WTC11 (cell line): ENCODE measurements at regions not wholly inside any gene's neighbourhood (a gene's known extent, or its start where the extent isn't known, plus 50 kb on each side); places are given as distances from the start of the nearest gene placed in this dataset.
"Not testable (repeated sequence)": the region's sequence is repeated elsewhere in the genome, so short reads cannot be mapped to it uniquely, and the experiment has no call there.

ENCODE experiments used
- ATAC-seq: fragments of 200-7000 bp; cut with Tn5 transposase; 2 replicates; pipeline ENCODE4 v1.10.0; 2021; ENCODE audit warnings: mild to moderate bottlenecking, moderate library complexity
- CTCF ChIA-PET: fragments of 300-600 bp; sonication (Branson Sonifier 250); formaldehyde crosslinking; loops from one replicate; lab custom pipeline; 2021; ENCODE audit warnings: antibody characterized with exemption; lab: Charles Lee
- POLR2A ChIA-PET: fragments of 350-600 bp; sonication (Branson Sonifier 250); formaldehyde crosslinking; loops from one replicate; lab custom pipeline; 2021; ENCODE audit warnings: antibody characterized with exemption; lab: Charles Lee
- DNase-seq: peaks from one replicate; pipeline ENCODE4 v3.0.0; 2021; ENCODE audit warnings: low spot score
- H3K27ac Mint-ChIP-seq: 2 replicates; pipeline ENCODE4 v1.8.0; 2021; ENCODE audit warnings: mixed read lengths
- H3K27me3 Mint-ChIP-seq: 2 replicates; pipeline ENCODE4 v1.8.0; 2021; ENCODE audit warnings: low read depth, mild to moderate bottlenecking, moderate library complexity, mixed read lengths
- H3K36me3 Mint-ChIP-seq: 2 replicates; pipeline ENCODE4 v1.8.0; 2021; ENCODE audit warnings: mixed read lengths
- H3K4me1 Mint-ChIP-seq: 2 replicates; pipeline ENCODE4 v1.8.0; 2022; ENCODE audit warnings: mixed read lengths
- H3K4me3 Mint-ChIP-seq: 2 replicates; pipeline ENCODE4 v1.8.0; 2021; ENCODE audit warnings: mild to moderate bottlenecking, moderate library complexity, mixed read lengths
- H3K9me3 Mint-ChIP-seq: 2 replicates; pipeline ENCODE4 v1.8.0; 2021; ENCODE audit warnings: mixed read lengths

DNA sequence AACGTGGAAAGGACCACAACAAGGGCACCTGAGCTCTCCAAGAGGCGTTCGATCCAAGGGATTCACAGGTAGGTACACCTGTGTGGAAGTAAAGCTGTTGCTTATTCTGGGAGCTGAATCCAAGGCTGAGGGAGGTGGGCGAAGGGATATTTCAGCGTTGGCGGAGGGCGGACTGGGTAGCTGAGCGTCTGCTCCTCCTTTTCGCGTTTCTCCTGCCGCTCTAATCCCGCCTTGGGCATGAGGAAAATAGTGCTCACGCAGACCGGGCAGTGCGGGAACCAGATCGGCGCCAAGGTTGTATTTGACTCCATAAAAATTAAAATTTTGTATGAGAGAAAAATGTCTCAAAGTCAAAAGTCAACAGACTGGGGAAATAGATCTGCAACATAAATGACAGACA, 3966.2 kb upstream of the OR11H1 start:
- H3K4me3 Mint-ChIP-seq, H3K27ac Mint-ChIP-seq, DNase-seq, POLR2A ChIA-PET, H3K4me1 Mint-ChIP-seq, CTCF ChIA-PET, ATAC-seq: not testable (repeated sequence)
- Mint-ChIP-seq H3K27me3 (peaks cover 16% of the 10 kb centered on the region), H3K9me3 (peaks cover 54% of the 10 kb centered on the region), H3K36me3 (peaks cover 48% of the 10 kb centered on the region)

DNA sequence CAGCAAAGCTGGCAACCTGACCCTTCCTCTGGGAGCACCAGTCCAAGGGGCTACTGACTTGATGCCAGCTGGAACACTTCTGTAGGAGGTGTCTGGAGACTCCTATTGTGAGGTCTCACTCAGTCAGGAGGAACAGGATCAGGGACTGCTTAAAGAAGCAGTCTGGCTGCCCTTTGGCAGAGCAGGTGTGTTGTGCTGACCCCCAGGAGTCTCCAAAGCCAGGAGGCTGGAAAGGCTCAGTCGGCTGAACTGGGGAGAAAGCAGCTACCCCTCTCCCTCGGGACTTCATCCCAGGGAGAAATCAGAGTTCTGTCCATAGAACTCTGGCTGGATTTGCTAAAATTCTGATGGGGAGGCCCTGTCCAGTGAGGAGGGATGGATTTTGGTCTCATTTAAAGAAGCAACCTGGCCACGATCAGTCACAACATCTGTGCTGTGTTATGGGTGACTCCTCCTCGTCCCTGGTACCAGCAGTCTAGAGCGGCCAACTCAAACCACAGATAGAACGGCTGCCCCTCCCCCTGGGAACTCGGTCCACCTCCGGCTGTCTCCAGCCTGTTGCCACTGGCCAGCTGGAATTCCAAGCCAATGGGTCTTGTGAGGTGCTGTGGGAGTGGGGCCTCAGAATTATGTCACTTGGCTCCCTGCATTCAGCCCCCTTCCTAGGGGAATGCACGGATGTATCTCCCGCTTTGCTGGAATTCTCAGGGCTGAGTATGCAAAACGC, 3959.0 kb upstream of the OR11H1 start:
- CTCF ChIA-PET, H3K4me1 Mint-ChIP-seq, POLR2A ChIA-PET, H3K4me3 Mint-ChIP-seq, DNase-seq, ATAC-seq, H3K27ac Mint-ChIP-seq: not testable (repeated sequence)
- H3K27me3 Mint-ChIP-seq = peaks cover 32% of the 10 kb centered on the region
- peaks cover 81% of the 10 kb centered on the region for H3K9me3 Mint-ChIP-seq
- peaks cover 81% of the 10 kb centered on the region for H3K36me3 Mint-ChIP-seq

DNA sequence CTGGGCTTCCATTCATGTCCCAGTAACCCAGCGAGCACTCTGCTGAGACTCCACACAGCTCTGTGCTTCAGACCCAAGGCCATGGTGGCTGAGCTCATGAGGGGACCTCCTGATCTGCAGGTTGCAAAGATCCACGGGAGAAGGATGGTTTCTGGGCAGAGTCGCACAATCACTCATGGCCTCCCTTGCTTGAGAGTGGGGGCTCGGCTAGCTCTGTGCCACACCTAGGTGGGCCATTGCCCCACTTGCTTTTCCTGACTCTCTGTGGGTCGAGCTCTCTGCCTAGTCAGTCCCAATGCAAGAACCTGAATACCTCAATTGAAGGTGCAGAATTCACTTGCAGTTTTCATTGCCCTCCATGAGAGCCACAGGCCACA, 3958.4 kb upstream of the OR11H1 start:
- Mint-ChIP-seq H3K27me3 (peaks cover 36% of the 10 kb centered on the region), H3K9me3 (peaks cover 86% of the 10 kb centered on the region), H3K36me3 (peaks cover 86% of the 10 kb centered on the region)
- H3K4me3 Mint-ChIP-seq, ATAC-seq, DNase-seq, POLR2A ChIA-PET, H3K27ac Mint-ChIP-seq, H3K4me1 Mint-ChIP-seq, CTCF ChIA-PET: not testable (repeated sequence)

DNA sequence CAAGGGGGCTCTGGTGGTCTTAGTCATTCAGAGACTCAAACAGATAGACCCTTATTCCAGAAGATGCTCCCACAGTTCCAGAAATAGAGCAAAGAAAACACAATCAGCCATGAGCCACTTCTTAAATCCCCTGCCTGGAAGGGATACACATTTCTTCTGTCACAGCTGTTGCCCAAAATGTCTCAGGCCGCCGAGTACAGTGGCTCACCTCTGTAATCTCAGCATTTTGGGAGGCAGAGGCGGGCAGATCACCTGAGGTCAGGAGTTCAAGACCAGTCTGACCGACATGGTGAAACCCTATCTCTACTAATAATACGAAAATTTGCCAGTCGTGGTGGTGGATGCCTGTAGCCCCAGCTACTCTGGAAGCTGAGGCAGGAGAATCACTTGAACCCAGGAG, 3954.8 kb upstream of the OR11H1 start:
- CTCF ChIA-PET, ATAC-seq, H3K4me3 Mint-ChIP-seq, POLR2A ChIA-PET, DNase-seq, H3K27ac Mint-ChIP-seq, H3K4me1 Mint-ChIP-seq: not testable (repeated sequence)
- peaks cover 62% of the 10 kb centered on the region for H3K27me3 Mint-ChIP-seq
- H3K9me3 Mint-ChIP-seq = peaks cover 93% of the 10 kb centered on the region
- H3K36me3 Mint-ChIP-seq = peaks cover 93% of the 10 kb centered on the region

DNA sequence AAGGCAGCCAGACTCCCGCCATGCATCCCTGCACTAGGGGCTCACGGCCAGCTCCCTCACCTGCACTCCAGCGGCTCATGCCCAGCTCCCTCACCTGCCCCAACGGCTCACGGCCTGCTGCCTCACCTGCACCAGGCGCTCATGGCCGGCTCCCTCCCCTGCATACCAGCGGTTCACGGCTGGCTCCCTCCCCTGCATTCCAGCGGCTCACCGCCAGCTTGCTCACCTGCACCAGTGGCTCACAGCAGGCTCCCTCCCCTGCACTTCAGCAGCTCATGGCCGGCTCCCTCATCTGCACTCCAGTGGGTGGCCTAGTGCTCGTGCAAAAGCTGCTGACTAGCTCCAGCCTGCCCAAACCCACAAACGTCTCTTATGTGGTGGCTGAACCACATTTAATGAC, 3953.8 kb upstream of the OR11H1 start:
- CTCF ChIA-PET, POLR2A ChIA-PET, H3K27ac Mint-ChIP-seq, H3K4me1 Mint-ChIP-seq, H3K4me3 Mint-ChIP-seq, ATAC-seq, DNase-seq: not testable (repeated sequence)
- Mint-ChIP-seq H3K9me3 (peaks cover 93% of the 10 kb centered on the region), H3K36me3 (peaks cover 93% of the 10 kb centered on the region), H3K27me3 (peaks cover 61% of the 10 kb centered on the region)

DNA sequence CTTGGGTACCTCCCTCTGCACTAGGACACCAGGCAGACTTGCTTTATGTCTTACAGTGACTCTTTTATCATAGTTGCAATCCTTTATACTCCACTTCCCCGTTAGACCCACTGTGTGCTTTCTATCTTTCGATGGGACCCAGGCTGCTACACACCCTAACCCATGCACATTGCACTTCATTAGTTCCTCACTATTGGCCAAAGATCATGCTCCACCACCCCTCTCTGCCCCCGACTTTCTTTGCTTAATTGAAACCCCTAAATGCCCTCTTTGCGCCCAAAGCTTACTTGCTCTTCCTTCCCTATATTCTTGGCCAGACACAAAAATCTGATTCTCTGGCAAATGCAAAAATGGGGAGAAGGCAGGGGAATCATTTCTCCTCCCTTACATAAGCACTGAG, 3953.3 kb upstream of the OR11H1 start:
- DNase-seq, H3K4me3 Mint-ChIP-seq, ATAC-seq, POLR2A ChIA-PET, H3K27ac Mint-ChIP-seq, CTCF ChIA-PET, H3K4me1 Mint-ChIP-seq: not testable (repeated sequence)
- H3K9me3 Mint-ChIP-seq = peaks cover 93% of the 10 kb centered on the region
- H3K27me3 Mint-ChIP-seq = peaks cover 63% of the 10 kb centered on the region
- H3K36me3 Mint-ChIP-seq = peaks cover 93% of the 10 kb centered on the region

DNA sequence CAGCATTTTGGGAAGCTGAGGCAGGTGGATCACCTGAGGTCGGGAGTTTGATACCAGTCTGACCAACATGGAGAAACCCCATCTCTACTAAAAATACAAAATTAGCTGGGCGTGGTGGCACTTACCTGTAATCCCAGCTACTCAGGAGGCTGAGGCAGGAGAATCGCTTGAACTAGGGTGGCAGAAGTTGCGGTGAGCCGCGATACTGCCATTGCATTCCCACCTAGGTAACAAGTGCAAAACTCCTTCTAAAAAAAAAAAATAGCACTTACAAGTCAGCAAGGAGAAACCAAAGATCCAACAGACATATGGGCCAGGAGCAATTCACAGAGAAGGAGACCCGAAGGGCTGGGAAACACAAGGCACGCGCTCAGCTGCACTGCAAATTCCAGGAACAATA, 3951.3 kb upstream of the OR11H1 start:
- peaks cover 56% of the 10 kb centered on the region for H3K27me3 Mint-ChIP-seq
- H3K4me3 Mint-ChIP-seq, CTCF ChIA-PET, ATAC-seq, DNase-seq, POLR2A ChIA-PET, H3K27ac Mint-ChIP-seq, H3K4me1 Mint-ChIP-seq: not testable (repeated sequence)
- H3K9me3 Mint-ChIP-seq = peaks cover 96% of the 10 kb centered on the region
- H3K36me3 Mint-ChIP-seq = peaks cover 96% of the 10 kb centered on the region

DNA sequence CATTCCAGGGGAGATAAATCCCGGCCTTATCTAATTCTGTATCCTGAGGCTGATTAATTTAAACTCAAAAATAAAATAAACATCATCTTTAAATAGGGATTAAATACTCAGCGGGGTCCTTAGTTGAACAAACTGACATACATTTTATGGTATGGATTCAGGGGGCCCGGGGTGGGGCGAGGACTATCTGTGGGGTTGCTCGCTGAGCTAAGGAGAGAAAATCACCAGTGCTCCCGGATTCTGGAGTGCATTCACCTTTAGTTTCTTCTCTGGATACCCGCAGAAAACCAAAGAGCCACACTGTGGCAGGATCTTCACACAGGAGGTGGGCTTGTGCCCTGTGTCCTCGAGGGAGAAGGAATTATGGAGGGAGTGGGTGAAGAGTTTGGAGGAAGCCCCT, 3949.9 kb upstream of the OR11H1 start:
- H3K4me3 Mint-ChIP-seq, DNase-seq, H3K27ac Mint-ChIP-seq, CTCF ChIA-PET, H3K4me1 Mint-ChIP-seq, ATAC-seq, POLR2A ChIA-PET: not testable (repeated sequence)
- Mint-ChIP-seq H3K36me3 (peaks cover 95% of the 10 kb centered on the region), H3K9me3 (peaks cover 96% of the 10 kb centered on the region), H3K27me3 (peaks cover 57% of the 10 kb centered on the region)

DNA sequence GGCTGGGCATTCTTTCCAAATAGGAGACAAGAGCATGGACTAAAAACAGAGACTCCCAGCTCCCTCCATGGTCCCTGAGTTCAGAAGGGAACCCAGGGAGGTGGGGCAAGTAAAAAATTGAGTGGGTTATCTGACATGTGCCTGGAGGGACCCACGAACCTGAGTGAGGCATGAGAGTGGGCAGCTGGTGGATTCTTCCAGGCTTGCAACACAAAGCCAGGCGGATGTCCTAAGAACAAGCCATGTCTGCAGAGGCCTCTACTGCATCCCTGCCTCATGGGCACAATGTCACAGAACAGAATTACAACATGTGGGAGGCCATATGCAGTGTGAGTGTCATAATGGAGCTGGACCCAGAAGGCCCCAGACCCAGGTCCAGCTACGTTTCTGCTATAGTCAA, 3949.4 kb upstream of the OR11H1 start:
- H3K4me3 Mint-ChIP-seq, H3K27ac Mint-ChIP-seq: not testable (repeated sequence)

DNA sequence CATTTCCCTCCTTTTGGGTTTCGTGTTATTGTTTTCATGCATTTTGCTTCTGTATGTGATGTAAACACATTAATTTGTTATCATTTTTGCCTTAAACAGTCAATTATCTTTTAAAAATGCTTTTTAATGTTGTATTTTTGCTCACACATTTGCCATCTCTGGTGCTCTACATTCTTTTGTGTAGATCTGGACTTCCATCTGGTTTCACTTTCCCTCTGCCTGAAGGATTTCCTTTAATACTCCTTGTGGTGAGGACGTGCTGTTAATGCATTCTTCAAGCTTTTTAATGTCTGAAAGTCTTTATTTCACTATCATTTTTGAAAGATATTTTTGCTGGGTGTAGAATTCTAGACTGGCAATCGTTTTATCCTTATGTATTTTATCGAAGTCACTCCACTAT, 3945.9 kb upstream of the OR11H1 start:
- POLR2A ChIA-PET, DNase-seq, CTCF ChIA-PET, H3K27ac Mint-ChIP-seq, ATAC-seq, H3K4me1 Mint-ChIP-seq, H3K4me3 Mint-ChIP-seq: not testable (repeated sequence)
- Mint-ChIP-seq H3K36me3 (peaks cover 84% of the 10 kb centered on the region), H3K9me3 (peaks cover 86% of the 10 kb centered on the region), H3K27me3 (peaks cover 50% of the 10 kb centered on the region)

More for the DNA sequence above, 3949.4 kb upstream of the OR11H1 start:
- H3K4me1 Mint-ChIP-seq, DNase-seq, CTCF ChIA-PET, POLR2A ChIA-PET, ATAC-seq: not testable (repeated sequence)
- Mint-ChIP-seq H3K36me3 (peaks cover 95% of the 10 kb centered on the region), H3K9me3 (peaks cover 96% of the 10 kb centered on the region), H3K27me3 (peaks cover 61% of the 10 kb centered on the region)

DNA sequence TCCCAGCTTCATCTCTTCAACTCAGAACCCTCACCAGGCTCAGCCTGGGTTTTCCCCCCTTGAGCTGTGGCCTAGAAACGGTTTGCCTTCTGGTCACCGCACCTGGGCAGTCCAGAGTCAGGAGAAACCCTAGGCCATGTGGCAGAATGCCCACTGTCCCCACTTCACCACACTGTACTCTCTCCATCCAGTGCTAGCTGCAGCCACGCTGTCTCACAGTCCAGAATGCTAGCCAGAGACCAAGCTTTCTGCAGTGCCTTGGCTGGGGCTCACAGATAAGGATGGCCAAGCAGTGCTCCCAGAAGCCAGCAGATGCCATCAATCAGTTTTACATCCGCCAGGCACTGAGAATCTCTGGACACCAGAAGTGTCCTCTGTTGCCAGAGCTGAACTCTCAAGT, 3943.8 kb upstream of the OR11H1 start:
- H3K4me1 Mint-ChIP-seq, POLR2A ChIA-PET, H3K27ac Mint-ChIP-seq, ATAC-seq, DNase-seq, H3K4me3 Mint-ChIP-seq, CTCF ChIA-PET: not testable (repeated sequence)
- H3K27me3 Mint-ChIP-seq = peaks cover 43% of the 10 kb centered on the region
- peaks cover 70% of the 10 kb centered on the region for H3K36me3 Mint-ChIP-seq
- peaks cover 82% of the 10 kb centered on the region for H3K9me3 Mint-ChIP-seq

DNA sequence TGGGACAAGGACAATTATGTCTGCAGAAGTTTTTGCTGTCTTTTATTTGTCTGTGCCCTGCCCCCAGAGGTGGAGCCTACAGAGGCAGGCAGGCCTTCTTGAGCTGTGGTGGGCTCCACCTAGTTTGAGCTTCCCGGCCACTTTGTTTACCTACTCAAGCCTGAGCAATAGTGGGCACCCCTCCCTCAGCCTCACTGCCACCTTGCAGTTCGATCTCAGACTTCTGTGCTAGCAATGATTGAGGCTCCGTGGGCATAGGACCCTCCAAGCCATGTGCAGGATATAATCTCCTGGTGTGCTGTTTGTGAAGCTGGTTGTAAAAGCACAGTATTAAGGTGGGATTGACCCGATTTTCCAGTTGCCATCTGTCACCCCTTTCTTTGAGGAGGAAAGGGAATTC, 3933.4 kb upstream of the OR11H1 start:
- CTCF ChIA-PET, ATAC-seq, H3K4me3 Mint-ChIP-seq, H3K4me1 Mint-ChIP-seq, DNase-seq, H3K27ac Mint-ChIP-seq, POLR2A ChIA-PET: not testable (repeated sequence)
- peaks cover 45% of the 10 kb centered on the region for H3K27me3 Mint-ChIP-seq
- H3K9me3 Mint-ChIP-seq = peaks cover 83% of the 10 kb centered on the region
- peaks cover 92% of the 10 kb centered on the region for H3K36me3 Mint-ChIP-seq
